Pulmonary artery endothelial cell (primary cell): ENCODE measurements at regions not wholly inside any gene's neighbourhood (a gene's known extent, or its start where the extent isn't known, plus 50 kb on each side); places are given as distances from the start of the nearest gene placed in this dataset.

ENCODE experiments used
- DNase-seq: peaks from one replicate; pipeline ENCODE4 v3.0.0-alpha.2; 2011; ENCODE audit warnings: low read depth, low spot score

DNA sequence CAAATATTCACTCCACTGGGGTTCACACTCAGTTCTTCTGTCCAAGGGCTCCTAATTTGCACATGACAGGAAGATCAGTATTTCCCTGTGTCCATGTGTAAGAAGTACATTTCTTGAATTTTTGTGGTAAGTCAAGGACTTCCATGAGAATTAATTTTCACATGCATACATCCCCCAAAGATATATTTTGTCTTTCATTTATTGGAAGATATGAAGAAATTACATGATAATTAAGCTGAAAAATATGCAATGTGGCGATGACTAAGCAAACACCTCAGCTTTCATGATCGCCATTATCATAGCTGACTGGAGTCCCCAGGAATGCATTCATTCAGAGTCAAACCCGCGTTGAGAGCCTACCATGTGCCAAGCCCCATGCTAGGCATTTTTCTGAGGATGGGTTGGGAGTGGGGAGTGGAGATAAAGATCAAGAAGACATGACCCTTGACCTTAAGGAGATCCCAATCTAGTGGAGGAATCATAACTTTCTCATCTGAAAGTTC lies 104.6 kb upstream of the F3 start:
- no peak for DNase-seq

- no peak for DNase-seq
Measured at GRCh38 chr1:94644352-94644751, 102.8 kb upstream of the F3 start.

DNA sequence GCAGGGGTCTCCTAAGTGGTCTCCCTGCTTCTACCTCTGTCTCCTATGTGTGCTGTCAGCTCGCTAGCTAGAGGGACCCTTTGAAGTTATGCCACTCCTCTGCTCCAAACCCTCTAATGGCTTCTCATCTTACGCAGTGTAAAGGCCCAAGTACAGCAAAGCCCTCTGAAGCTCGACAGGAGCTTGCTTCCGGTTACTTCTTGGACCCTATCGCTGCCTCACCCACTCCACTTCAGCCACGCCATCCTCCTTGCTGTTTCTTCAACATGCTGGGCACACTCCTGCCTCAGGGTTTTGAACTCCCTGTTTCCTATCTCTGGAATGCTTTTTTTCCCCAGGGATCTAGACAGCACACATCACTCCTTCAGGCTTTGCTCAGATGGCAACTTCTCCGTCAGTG lies 102.3 kb upstream of the F3 start:
- DNase-seq = no peak

GRCh38 chr1:94642617-94643321 lies 101.2 kb upstream of the F3 start:
- DNase-seq = no peak

DNA sequence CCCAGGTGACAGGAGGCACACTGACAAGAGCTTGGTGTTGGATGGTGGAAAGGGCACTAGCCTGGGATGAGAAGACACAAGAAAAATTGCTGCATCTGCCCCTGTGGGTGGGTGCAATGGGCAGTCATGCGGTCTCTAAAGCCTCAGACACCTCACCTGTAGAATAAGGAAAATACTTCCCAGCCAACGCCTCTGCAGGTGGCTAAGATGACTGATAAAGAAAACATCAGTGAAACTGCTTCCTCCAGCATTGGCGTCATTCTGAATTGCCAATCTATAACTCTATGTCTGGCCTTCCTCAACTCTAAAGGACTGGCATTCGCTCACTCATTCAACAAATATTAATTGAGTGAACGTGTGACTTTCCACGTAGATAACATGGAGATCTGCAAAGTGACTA lies 100.4 kb upstream of the F3 start:
- no peak for DNase-seq

DNA sequence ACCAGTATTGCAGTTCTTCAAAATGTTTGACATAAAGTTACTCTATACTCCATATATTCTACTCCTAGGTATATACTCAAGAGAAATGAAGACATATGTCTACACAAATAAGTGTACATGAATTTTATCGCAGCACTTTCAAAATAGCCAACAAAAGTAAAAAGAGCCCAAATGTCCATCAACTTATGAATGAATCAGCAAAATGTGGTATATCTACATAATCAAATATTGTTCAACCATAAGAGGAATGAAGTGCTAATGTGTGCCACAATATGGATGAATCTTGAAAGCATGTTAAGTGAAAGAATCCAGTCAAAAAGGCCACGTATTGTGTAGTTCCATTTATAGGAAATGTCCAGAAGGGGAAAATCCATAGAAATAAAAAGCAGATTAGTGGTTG lies 98.6 kb upstream of the F3 start:
- no peak for DNase-seq

- DNase-seq = no peak
Measured at GRCh38 chr1:94637121-94637520, 95.6 kb upstream of the F3 start.

GRCh38 chr1:94636624-94637023 lies 95.1 kb upstream of the F3 start:
- no peak for DNase-seq

DNA sequence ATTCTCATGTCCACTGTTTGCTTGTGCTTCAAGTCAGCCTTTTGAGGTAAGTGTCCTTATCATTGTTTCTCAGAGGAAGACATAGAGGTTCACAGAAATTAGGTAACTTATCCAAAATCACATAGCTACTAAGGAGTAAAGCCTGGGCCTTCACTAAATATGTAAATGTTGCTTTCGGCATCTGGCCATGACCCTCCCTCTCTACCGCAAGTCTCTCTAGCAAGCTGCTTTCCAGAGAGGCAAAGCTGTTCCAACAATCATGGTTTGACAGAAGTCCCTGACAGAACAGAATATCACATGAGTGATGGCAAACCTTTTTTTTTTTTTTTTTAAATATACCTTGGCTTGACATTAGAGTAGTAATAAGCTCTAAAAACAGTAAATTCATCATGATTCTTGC lies 94.5 kb upstream of the F3 start:
- no peak for DNase-seq

GRCh38 chr1:94634977-94635416 lies 93.4 kb upstream of the F3 start:
- no peak for DNase-seq

DNA sequence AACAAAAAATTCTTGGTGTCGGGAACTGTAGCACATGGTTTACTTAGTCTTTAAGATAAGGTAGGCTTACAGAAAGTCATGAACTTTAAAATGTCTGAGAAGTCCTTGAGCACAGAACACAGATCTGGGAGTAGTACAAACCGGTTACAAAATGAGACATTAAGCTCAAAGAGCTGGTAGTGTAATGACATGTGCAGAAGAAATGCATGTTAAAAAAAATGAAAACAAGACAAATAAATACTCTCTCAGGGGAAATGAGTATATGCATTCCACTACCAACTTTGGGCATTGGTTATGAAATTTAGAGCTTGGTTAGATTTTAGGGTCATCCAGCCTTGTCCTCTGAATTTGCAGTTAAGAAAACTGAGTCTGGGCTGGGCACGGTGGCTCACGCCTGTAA lies 91.5 kb upstream of the F3 start:
- DNase-seq = no peak

DNA sequence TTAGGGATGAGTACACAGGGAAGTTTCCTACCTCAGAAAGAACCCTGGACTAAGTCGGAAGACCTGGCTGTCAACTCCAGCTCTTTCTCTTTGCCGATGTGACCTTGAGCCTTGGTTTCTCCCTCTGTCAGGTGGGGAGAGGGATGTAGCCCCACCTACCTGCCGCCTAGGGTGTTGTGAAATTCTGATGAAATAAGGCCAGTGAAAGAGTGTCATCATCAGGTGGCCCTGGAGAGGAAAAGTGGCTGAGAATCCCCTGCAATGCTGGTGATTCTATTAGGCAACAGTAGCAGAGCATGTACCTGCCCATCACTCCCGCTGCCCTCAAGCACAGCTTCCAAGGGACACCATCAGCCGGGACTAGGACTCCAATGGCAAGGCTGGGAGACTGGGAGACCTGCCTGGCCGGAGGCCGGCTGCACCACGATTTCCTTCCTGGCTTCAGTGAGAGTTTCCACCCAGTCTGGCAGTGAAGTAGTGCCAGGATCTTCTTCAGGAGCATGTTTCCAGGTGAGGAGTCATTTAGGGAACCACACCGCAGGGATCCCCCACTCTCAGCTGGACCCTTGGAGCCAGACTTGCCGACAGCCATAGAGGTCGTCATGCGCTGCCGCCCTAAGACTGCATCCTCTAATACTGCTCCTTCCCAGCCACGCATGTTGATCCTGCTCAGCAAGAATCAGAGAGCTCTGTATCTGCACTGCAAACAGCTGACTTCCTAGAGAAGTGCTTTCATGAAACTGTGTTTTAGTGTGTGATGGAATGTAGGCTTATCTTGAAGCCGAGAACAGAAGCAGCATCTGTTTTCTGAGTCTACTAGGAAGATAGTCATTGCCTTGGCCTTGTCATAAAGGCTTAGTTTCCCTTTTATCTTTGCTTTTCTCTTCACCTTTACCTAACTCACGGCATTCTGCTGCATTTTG lies 88.0 kb upstream of the F3 start:
- no peak for DNase-seq

DNA sequence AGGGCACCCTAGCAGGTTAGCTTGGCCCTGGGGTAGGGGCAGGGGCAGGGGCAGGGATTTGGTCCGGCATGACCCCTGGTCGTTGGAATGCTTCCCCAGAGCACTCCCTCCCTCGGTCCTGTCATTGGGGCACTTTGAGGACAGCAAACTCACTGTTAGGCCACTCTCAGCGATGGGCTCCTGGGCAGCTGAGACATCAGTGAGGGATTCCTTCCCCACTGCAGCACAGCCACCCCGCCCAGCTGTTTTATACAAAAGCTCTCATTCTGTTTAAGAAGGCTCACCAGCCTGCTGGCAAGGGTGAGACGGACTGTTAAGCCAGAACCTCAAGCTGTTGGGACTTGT lies 86.9 kb upstream of the F3 start:
- DNase-seq = no peak

DNA sequence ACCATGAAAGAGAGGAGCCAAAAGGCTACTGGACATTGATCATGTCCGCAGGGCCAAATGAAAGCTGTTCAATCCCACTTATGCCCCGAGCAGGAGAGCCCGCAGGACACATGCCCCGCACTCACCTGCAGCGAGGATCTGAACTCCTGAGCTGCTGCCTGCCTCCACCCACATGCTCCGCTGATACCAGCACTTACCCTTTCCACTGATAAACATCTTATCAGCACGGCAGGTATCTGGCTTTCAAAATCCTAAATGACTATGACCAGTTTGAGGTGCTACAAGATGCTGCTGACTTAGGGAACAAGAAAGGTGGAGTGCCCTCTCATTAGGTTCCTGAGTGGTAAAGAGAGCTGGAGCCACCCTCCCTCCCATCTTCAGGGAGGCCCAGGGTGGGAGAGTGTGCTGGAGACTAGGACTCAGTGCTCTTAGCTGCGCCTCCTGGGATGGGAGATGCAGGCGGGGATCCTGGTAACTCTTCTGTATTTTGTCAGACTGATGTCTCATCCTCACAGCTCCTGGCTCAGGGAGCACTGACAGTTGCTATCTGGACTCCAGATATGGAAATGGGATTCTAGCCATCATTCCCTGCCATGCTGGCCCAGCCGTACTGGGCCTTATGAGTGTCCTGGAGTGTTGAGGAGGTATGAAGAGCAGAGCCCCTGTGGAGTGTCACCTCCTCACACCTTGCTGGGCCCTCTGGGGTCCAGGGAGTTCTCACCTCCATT lies 86.4 kb upstream of the F3 start:
- DNase-seq = no peak

DNA sequence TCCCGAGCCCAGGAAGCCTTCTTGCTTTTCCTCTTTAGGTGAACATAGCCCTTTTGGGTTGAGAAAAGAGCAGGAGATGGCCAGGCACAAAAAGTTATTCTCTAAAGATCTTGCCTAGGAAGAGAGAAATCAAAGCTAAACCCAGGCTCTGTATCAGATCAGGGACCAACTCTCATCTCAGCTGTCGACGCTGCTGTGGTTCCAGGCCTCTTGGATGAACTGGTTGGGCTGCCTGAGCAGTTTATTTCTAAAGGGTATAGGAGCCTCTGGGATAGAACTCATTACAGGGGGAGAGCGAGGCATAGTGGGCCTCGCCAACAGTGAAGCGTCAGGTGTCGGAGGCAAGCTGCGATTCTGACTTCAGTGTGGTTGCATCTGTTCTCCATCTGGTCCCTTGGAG lies 82.6 kb upstream of the F3 start:
- no peak for DNase-seq

- no peak for DNase-seq
Measured at GRCh38 chr1:94623560-94624148, 82.1 kb upstream of the F3 start.

- DNase-seq = no peak
Measured at GRCh38 chr1:94622757-94623156, 81.2 kb upstream of the F3 start.

GRCh38 chr1:94621802-94622201 lies 80.2 kb upstream of the F3 start:
- DNase-seq = no peak

GRCh38 chr1:94621395-94621794 lies 79.8 kb upstream of the F3 start:
- DNase-seq = no peak

GRCh38 chr1:94620345-94621031 lies 78.9 kb upstream of the F3 start:
- DNase-seq = no peak

DNA sequence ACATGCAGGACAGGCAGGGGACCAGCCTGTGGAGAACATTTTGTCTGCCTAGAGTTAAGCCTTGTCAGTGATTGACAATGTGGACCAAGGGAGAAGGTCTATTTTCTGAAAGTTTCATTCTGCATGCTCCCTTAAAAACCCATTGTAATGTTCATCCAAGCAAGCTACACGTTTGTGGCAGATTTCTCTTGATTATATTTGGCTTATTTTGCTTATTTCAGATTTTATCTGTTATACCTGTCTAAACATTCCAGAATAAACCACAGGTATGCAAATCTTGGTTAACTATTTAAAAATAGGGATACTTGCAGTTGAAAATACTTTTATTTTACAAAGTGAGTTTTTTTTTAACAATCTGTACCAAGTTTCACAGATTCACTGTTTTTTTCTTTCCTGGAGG lies 78.2 kb upstream of the F3 start:
- DNase-seq = no peak
